ENCODE measurements at regions not wholly inside any gene's neighbourhood (a gene's known extent, or its start where the extent isn't known, plus 50 kb on each side); places are given as distances from the start of the nearest gene placed in this dataset.

GRCh38 chr1:5493275-5493674 lies 498.9 kb downstream of the NPHP4 start:
- in situ Hi-C loops (cut with MboI; ENCODE audit: low sequenced_read_pairs in 4 of 4): no loop called here
- H3K27me3 ChIP-seq: peaks cover 3 to 6% (median 5%) of the 10 kb centered on the region in 3 donors

DNA sequence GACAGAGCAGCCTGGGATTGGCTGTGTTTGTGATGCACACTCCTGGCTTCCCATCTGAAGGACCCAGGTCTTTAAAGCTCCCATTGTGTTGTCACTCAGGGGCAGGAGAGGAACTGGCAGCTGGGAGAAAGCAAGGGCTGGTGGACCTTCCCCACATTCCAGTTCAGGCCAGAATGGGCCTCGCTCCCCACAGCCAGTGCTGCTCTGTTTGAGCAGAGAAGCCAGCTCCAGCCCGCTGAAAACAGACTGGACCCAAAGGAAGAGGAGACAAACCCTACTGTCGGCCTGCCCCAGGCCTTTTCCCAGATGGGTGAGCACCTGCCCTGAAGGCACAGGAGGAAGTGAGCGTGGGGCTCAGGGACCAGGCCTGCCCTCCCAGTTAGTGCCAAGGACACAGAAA lies 499.4 kb downstream of the NPHP4 start:
- Histone ChIP-seq H3K27ac (no peak overlapping the region), H3K4me1 (no peaks in the 10 kb centered on the region), H3K4me3 (no peak overlapping the region), H3K27me3 (peaks cover 3 to 7% (median 5%) of the 10 kb centered on the region in 3 donors), H3K9me3 (no peaks in the 10 kb centered on the region), H3K36me3 (no peaks in the 10 kb centered on the region)
- intact Hi-C loops (cut with DNase I; ENCODE audit: low total_unique reads) (no loop called here), in situ Hi-C loops (cut with MboI; ENCODE audit: low sequenced_read_pairs in 4 of 4) (no loop called here)
- ATAC-seq (no peak), DNase-seq (no peak)
- TF ChIP-seq CTCF (IDR thresholded peaks at IDR 0.05 in 4 of 5, conservative IDR thresholded peaks at IDR 0.05 in 1 of 5) (no peak), POLR2A (IDR thresholded peaks at IDR 0.05) (no peak)

More at GRCh38 chr1:5493275-5493674, 498.9 kb downstream of the NPHP4 start:
- Histone ChIP-seq H3K4me3 (no peak overlapping the region), H3K36me3 (no peaks in the 10 kb centered on the region), H3K27ac (no peak overlapping the region), H3K9me3 (no peaks in the 10 kb centered on the region), H3K4me1 (no peaks in the 10 kb centered on the region)
- DNase-seq (no peak), ATAC-seq (no peak)
- TF ChIP-seq CTCF (IDR thresholded peaks at IDR 0.05 in 4 of 5, conservative IDR thresholded peaks at IDR 0.05 in 1 of 5): no peak
- TF ChIP-seq POLR2A (IDR thresholded peaks at IDR 0.05): no peak
- intact Hi-C loops (cut with DNase I; ENCODE audit: low total_unique reads): no loop called here

GRCh38 chr1:5491207-5491904 lies 500.9 kb downstream of the NPHP4 start:
- no peaks in the 10 kb centered on the region for H3K9me3 ChIP-seq
- ATAC-seq (no peak), DNase-seq (no peak)
- in situ Hi-C loops (cut with MboI; ENCODE audit: low sequenced_read_pairs in 4 of 4) (no loop called here), intact Hi-C loops (cut with DNase I; ENCODE audit: low total_unique reads) (no loop called here)
- H3K36me3 ChIP-seq: no peaks in the 10 kb centered on the region
- TF ChIP-seq CTCF (IDR thresholded peaks at IDR 0.05 in 4 of 5, conservative IDR thresholded peaks at IDR 0.05 in 1 of 5) (no peak), POLR2A (IDR thresholded peaks at IDR 0.05) (no peak)
- no peak overlapping the region for H3K27ac ChIP-seq
- no peak overlapping the region for H3K4me3 ChIP-seq
- H3K27me3 ChIP-seq: peaks cover 0 to 4% (median 0%) of the 10 kb centered on the region in 3 donors
- H3K4me1 ChIP-seq: no peaks in the 10 kb centered on the region

GRCh38 chr1:5490635-5491034 lies 501.6 kb downstream of the NPHP4 start:
- H3K27ac ChIP-seq: no peak overlapping the region
- H3K27me3 ChIP-seq: peaks cover 0 to 4% (median 0%) of the 10 kb centered on the region in 3 donors
- H3K4me1 ChIP-seq: no peaks in the 10 kb centered on the region
- no peak overlapping the region for H3K4me3 ChIP-seq
- no peaks in the 10 kb centered on the region for H3K36me3 ChIP-seq
- ATAC-seq: no peak
- in situ Hi-C loops (cut with MboI; ENCODE audit: low sequenced_read_pairs in 4 of 4): no loop called here
- intact Hi-C loops (cut with DNase I; ENCODE audit: low total_unique reads): no loop called here
- H3K9me3 ChIP-seq: no peaks in the 10 kb centered on the region
- TF ChIP-seq POLR2A (IDR thresholded peaks at IDR 0.05): no peak
- no peak for TF ChIP-seq CTCF (IDR thresholded peaks at IDR 0.05 in 4 of 5, conservative IDR thresholded peaks at IDR 0.05 in 1 of 5)
- DNase-seq: no peak

DNA sequence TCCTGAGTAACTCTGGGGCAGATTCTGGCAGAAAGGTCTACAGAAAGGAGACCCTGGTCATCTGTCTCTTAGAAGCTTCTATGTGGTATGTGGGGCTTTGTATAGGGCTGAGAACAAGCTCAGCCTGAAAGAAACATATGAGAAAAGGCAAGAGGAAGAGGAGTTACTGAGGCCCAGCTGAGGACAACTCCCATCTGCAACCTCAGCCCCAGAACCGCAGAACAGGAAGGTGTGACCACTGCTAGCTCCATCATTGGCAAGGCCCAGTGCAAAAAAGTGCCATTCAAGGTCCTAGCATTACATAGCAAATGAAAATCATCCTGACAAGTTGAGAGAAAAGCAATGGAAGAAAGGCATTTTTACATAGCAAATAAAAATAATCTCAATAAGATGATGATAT lies 503.8 kb downstream of the NPHP4 start:
- Histone ChIP-seq H3K27ac (no peak overlapping the region), H3K4me1 (no peaks in the 10 kb centered on the region), H3K36me3 (no peaks in the 10 kb centered on the region), H3K9me3 (no peaks in the 10 kb centered on the region), H3K27me3 (peaks cover 0 to 10% (median 0%) of the 10 kb centered on the region in 3 donors), H3K4me3 (no peak overlapping the region)
- TF ChIP-seq CTCF (IDR thresholded peaks at IDR 0.05 in 4 of 5, conservative IDR thresholded peaks at IDR 0.05 in 1 of 5): no peak
- no peak for TF ChIP-seq POLR2A (IDR thresholded peaks at IDR 0.05)
- ATAC-seq: no peak
- intact Hi-C loops (cut with DNase I; ENCODE audit: low total_unique reads): no loop called here
- no peak for DNase-seq
- in situ Hi-C loops (cut with MboI; ENCODE audit: low sequenced_read_pairs in 4 of 4): no loop called here

Measured in gastrocnemius medialis (tissue), 4 donors.